ENCODE measurements at regions not wholly inside any gene's neighbourhood (a gene's known extent, or its start where the extent isn't known, plus 50 kb on each side); places are given as distances from the start of the nearest gene placed in this dataset.
"Not testable (repeated sequence)": the region's sequence is repeated elsewhere in the genome, so short reads cannot be mapped to it uniquely, and the experiment has no call there.

DNA sequence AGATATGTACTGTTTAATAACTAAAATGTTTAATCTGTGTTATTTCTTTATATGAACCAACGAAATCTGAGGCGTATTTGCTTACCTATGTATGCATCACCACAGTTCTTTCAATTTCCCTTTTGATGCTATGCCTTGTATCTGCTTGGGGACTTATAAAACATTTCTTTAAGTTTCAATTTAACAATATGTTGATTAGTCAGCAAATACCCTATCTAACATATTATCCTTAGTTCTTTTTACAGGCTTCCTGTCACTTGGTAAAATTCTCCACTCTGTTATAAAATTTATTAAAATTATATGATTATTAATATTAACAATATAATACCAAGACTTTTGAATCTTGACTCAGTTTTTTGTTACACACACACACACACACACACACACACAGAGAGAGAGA, 174.3 kb downstream of the CPS1 start:
- Histone ChIP-seq H4K20me1 (ENCODE audit: control insufficient read depth, extremely low read depth, insufficient read depth, low read length) (no peaks in the 10 kb centered on the region), H3K79me2 (ENCODE audit: control insufficient read depth, insufficient read depth, low read length) (no peaks in the 10 kb centered on the region), H3K9me3 (ENCODE audit: control insufficient read depth, low read depth, low read length) (no peaks in the 10 kb centered on the region), H3K4me3 (ENCODE audit: control insufficient read depth in 2 of 3, extremely low read depth in 1 of 3, insufficient read depth in 2 of 3, low read depth in 1 of 3, low read length in 3 of 3) (no peak overlapping the region), H3K36me3 (ENCODE audit: control insufficient read depth in 2 of 2, extremely low read depth in 1 of 2, insufficient read depth in 2 of 2, low read length in 2 of 2) (no peaks in the 10 kb centered on the region), H3K9ac (ENCODE audit: control insufficient read depth, extremely low read depth, insufficient read depth, low read length) (no peak overlapping the region), H2AFZ (ENCODE audit: control insufficient read depth, low read length) (no peak overlapping the region), H3K27me3 (ENCODE audit: control insufficient read depth, extremely low read depth, insufficient read depth, low read length) (no peaks in the 10 kb centered on the region), H3K4me1 (ENCODE audit: control insufficient read depth, extremely low read depth, insufficient read depth, low read length) (no peaks in the 10 kb centered on the region), H3K27ac (ENCODE audit: control insufficient read depth, insufficient read depth, low read length) (no peak overlapping the region), H3K4me2 (ENCODE audit: control insufficient read depth, extremely low read depth, insufficient read depth, low read depth, low read length) (no peak overlapping the region), H3K9me1 (ENCODE audit: control insufficient read depth, extremely low read depth, insufficient read depth, low read length) (no peaks in the 10 kb centered on the region)
- TF ChIP-seq EZH2 (IDR thresholded peaks at IDR 0.05; ENCODE audit: low read length) = no peak
- TF ChIP-seq, protein P1, sequence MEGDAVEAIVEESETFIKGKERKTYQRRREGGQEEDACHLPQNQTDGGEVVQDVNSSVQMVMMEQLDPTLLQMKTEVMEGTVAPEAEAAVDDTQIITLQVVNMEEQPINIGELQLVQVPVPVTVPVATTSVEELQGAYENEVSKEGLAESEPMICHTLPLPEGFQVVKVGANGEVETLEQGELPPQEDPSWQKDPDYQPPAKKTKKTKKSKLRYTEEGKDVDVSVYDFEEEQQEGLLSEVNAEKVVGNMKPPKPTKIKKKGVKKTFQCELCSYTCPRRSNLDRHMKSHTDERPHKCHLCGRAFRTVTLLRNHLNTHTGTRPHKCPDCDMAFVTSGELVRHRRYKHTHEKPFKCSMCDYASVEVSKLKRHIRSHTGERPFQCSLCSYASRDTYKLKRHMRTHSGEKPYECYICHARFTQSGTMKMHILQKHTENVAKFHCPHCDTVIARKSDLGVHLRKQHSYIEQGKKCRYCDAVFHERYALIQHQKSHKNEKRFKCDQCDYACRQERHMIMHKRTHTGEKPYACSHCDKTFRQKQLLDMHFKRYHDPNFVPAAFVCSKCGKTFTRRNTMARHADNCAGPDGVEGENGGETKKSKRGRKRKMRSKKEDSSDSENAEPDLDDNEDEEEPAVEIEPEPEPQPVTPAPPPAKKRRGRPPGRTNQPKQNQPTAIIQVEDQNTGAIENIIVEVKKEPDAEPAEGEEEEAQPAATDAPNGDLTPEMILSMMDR (optimal IDR thresholded peaks at IDR 0.05 in 1 of 3, IDR thresholded peaks at IDR 0.05 in 1 of 3, conservative IDR thresholded peaks at IDR 0.05 in 1 of 3; ENCODE audit: extremely low read depth in 1 of 3, insufficient read depth in 2 of 3, low read length in 3 of 3) = no peak
- dilution Hi-C loops (cut with MboI; ENCODE audit: extremely low pct_ligation_motif_present, low sequenced_read_pairs) = no loop called here
- FAIRE-seq (no peak), DNase-seq (ENCODE audit: low read depth, low spot score) (no peak)

DNA sequence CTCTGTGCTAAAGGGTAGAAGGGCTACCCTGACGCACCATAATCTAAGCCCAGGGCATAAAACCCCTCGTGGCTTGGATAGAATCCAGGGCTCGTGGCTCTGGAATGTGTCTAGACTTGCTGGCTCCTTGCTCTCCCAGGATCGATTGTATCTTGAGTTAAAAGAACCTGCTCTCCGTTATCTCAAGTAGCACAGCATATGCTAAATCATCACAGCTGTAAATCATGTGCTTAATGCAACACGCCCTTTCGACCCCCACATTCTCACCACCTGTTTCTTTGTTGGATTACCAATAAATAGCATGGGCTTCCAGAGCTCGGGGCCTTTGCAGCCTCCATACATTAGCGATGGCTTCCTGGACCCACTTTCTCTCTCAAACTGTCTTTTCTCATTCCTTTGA, 190.4 kb downstream of the CPS1 start:
- H3K36me3 ChIP-seq (ENCODE audit: control insufficient read depth in 2 of 2, extremely low read depth in 1 of 2, insufficient read depth in 2 of 2, low read length in 2 of 2); H3K27ac ChIP-seq (ENCODE audit: control insufficient read depth, insufficient read depth, low read length); dilution Hi-C loops (cut with MboI; ENCODE audit: extremely low pct_ligation_motif_present, low sequenced_read_pairs); H3K9me1 ChIP-seq (ENCODE audit: control insufficient read depth, extremely low read depth, insufficient read depth, low read length); FAIRE-seq; DNase-seq (ENCODE audit: low read depth, low spot score); H3K4me2 ChIP-seq (ENCODE audit: control insufficient read depth, extremely low read depth, insufficient read depth, low read depth, low read length); H3K27me3 ChIP-seq (ENCODE audit: control insufficient read depth, extremely low read depth, insufficient read depth, low read length); H3K4me3 ChIP-seq (ENCODE audit: control insufficient read depth in 2 of 3, extremely low read depth in 1 of 3, insufficient read depth in 2 of 3, low read depth in 1 of 3, low read length in 3 of 3); H4K20me1 ChIP-seq (ENCODE audit: control insufficient read depth, extremely low read depth, insufficient read depth, low read length); H3K9me3 ChIP-seq (ENCODE audit: control insufficient read depth, low read depth, low read length); H2AFZ ChIP-seq (ENCODE audit: control insufficient read depth, low read length); H3K4me1 ChIP-seq (ENCODE audit: control insufficient read depth, extremely low read depth, insufficient read depth, low read length); H3K79me2 ChIP-seq (ENCODE audit: control insufficient read depth, insufficient read depth, low read length); H3K9ac ChIP-seq (ENCODE audit: control insufficient read depth, extremely low read depth, insufficient read depth, low read length): not testable (repeated sequence)

DNA sequence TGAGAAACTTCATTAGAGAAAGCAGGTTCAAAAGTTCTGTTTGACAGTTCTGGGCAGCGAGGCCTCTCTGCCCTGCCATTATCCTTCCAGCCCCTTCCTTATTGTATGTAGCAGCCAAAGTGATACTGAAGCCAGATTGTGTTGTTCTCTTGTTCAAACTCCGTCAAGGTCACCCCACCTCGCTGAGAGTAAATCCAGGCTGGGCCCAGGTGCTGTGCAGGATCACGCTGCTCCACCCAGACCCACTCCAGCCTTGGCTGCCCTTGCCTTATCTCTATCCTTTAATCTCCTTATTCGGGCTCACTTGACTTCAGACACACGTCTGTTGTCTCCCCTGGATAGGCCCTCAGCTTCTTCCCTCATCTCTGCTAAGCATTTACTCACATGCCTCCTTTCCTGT, 196.1 kb downstream of the CPS1 start:
- H3K9me3 ChIP-seq (ENCODE audit: control insufficient read depth, low read depth, low read length) = no peaks in the 10 kb centered on the region
- no peak overlapping the region for H2AFZ ChIP-seq (ENCODE audit: control insufficient read depth, low read length)
- DNase-seq (ENCODE audit: low read depth, low spot score) = no peak
- H3K9me1 ChIP-seq (ENCODE audit: control insufficient read depth, extremely low read depth, insufficient read depth, low read length) = no peaks in the 10 kb centered on the region
- H3K27ac ChIP-seq (ENCODE audit: control insufficient read depth, insufficient read depth, low read length) = no peak overlapping the region
- no peaks in the 10 kb centered on the region for H3K36me3 ChIP-seq (ENCODE audit: control insufficient read depth in 2 of 2, extremely low read depth in 1 of 2, insufficient read depth in 2 of 2, low read length in 2 of 2)
- H3K79me2 ChIP-seq (ENCODE audit: control insufficient read depth, insufficient read depth, low read length) = no peaks in the 10 kb centered on the region
- no peak overlapping the region for H3K4me3 ChIP-seq (ENCODE audit: control insufficient read depth in 2 of 3, extremely low read depth in 1 of 3, insufficient read depth in 2 of 3, low read depth in 1 of 3, low read length in 3 of 3)
- FAIRE-seq = no peak
- dilution Hi-C loops (cut with MboI; ENCODE audit: extremely low pct_ligation_motif_present, low sequenced_read_pairs) = no loop called here
- TF ChIP-seq, protein P1 (optimal IDR thresholded peaks at IDR 0.05 in 1 of 3, IDR thresholded peaks at IDR 0.05 in 1 of 3, conservative IDR thresholded peaks at IDR 0.05 in 1 of 3; ENCODE audit: extremely low read depth in 1 of 3, insufficient read depth in 2 of 3, low read length in 3 of 3) = no peak
- no peak for TF ChIP-seq EZH2 (IDR thresholded peaks at IDR 0.05; ENCODE audit: low read length)
- H3K9ac ChIP-seq (ENCODE audit: control insufficient read depth, extremely low read depth, insufficient read depth, low read length) = no peak overlapping the region
- no peaks in the 10 kb centered on the region for H3K27me3 ChIP-seq (ENCODE audit: control insufficient read depth, extremely low read depth, insufficient read depth, low read length)
- no peaks in the 10 kb centered on the region for H3K4me1 ChIP-seq (ENCODE audit: control insufficient read depth, extremely low read depth, insufficient read depth, low read length)
- H3K4me2 ChIP-seq (ENCODE audit: control insufficient read depth, extremely low read depth, insufficient read depth, low read depth, low read length) = no peak overlapping the region
- H4K20me1 ChIP-seq (ENCODE audit: control insufficient read depth, extremely low read depth, insufficient read depth, low read length) = no peaks in the 10 kb centered on the region

Data from keratinocyte (primary cell).